AG09319 (cell line): ENCODE measurements at regions not wholly inside any gene's neighbourhood (a gene's known extent, or its start where the extent isn't known, plus 50 kb on each side); places are given as distances from the start of the nearest gene placed in this dataset.

Experiments
- DNase-seq: peaks from one replicate; pipeline ENCODE4 v3.0.0-alpha.2; 2010; ENCODE audit warnings: low read depth; ENCODE audit errors: extremely low read depth
- TF ChIP-seq, protein P1 (sequence below): IDR thresholded peaks from 2 replicates; pipeline ENCODE4 v1.5.1; 2011; ENCODE audit warnings: low read depth, mild to moderate bottlenecking, inconsistent platforms, low read length, moderate library complexity

GRCh38 chr5:105158526-105158925 is 1595.9 kb upstream of the NUDT12 start:
- no peak for DNase-seq

DNA sequence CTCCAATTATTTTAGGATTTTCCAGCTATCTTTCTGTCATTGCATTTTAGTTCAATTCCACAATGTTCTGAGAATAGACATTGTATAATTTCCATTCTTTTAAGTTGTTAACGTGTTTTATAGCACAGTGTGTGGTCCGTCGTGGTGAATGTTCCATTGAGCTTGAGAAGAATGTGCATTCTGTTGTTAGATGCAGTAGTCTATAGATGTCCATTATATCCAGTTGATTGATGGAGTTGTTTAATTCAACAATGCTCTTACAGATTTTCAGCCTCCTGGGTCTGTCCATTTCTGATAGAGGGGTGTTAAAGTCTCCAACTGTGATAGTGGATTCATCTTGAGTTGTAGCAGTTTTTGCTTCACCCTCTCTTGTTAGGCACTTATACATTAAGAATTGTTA is 1587.7 kb upstream of the NUDT12 start:
- TF ChIP-seq, protein P1, sequence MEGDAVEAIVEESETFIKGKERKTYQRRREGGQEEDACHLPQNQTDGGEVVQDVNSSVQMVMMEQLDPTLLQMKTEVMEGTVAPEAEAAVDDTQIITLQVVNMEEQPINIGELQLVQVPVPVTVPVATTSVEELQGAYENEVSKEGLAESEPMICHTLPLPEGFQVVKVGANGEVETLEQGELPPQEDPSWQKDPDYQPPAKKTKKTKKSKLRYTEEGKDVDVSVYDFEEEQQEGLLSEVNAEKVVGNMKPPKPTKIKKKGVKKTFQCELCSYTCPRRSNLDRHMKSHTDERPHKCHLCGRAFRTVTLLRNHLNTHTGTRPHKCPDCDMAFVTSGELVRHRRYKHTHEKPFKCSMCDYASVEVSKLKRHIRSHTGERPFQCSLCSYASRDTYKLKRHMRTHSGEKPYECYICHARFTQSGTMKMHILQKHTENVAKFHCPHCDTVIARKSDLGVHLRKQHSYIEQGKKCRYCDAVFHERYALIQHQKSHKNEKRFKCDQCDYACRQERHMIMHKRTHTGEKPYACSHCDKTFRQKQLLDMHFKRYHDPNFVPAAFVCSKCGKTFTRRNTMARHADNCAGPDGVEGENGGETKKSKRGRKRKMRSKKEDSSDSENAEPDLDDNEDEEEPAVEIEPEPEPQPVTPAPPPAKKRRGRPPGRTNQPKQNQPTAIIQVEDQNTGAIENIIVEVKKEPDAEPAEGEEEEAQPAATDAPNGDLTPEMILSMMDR: no peak
- DNase-seq: no peak

More at GRCh38 chr5:105158526-105158925, 1595.9 kb upstream of the NUDT12 start:
- TF ChIP-seq, protein P1: no peak

- DNase-seq: no peak
- TF ChIP-seq, protein P1: no peak
Measured at GRCh38 chr5:105146867-105147266, 1584.3 kb upstream of the NUDT12 start.

DNA sequence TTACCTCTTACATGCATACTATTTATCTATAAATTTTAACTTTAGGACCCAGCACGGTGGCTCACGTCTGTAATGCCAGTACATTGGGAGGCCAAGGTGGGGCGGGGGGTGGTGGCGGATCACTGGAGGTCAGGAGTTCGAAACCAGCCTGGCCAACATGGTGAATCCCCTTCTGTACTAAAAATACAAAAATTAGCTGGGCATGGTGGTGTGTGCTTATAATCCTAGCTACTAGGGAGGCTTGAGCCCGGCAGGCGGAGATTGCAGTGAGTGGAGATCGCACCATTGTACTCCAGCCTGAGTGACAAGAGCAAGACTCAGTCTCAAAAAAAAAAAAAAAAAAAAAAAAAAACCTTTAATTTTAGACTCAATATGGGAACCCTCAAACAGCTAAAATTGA is 1582.6 kb upstream of the NUDT12 start:
- TF ChIP-seq, protein P1: no peak
- no peak for DNase-seq

GRCh38 chr5:105134328-105134727 is 1571.7 kb upstream of the NUDT12 start:
- DNase-seq: no peak
- TF ChIP-seq, protein P1: no peak

GRCh38 chr5:105133087-105133486 is 1570.5 kb upstream of the NUDT12 start:
- DNase-seq: no peak
- TF ChIP-seq, protein P1: no peak

DNA sequence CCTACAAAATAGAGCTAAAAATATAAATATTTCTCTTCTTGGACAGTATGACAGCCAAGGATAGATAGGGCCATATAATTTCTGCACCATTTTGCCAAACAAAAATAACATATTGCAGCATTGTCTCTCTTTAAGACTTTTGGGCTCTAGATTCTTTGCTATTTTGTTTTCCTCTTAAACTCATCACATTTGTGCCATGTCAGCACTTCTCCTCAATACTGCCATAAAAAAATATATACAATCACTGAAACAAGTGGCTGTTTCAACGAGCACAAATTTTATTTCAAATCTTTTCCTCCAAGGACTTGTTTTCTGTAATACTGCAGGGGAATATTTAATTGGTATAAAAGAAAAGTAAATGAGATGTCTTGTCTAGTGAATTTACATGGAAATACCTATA is 1570.0 kb upstream of the NUDT12 start:
- TF ChIP-seq, protein P1: no peak

More for the DNA sequence above, 1570.0 kb upstream of the NUDT12 start:
- no peak for DNase-seq
